Adrenal gland (tissue), 5 donors: ENCODE measurements at regions not wholly inside any gene's neighbourhood (a gene's known extent, or its start where the extent isn't known, plus 50 kb on each side); places are given as distances from the start of the nearest gene placed in this dataset.

Source experiments
- CTCF ChIP-seq, 6 experiments: fragments of 450-650 bp in 4 of 6; fragments of 200-600 bp in 2 of 6; sonication (generic) in 1 of 6; IDR thresholded peaks; 1 replicate in 5 of 6; 2 replicates in 1 of 6; pipeline versions ENCODE4 v1.5.1 to v1.8.0; 2016 to 2021; ENCODE audit warnings: antibody characterized with exemption in 6 of 6, mild to moderate bottlenecking in 2 of 6, moderate library complexity in 1 of 6
- POLR2A ChIP-seq, 2 donors: fragments of 450-650 bp; IDR thresholded peaks; one replicate each; pipeline ENCODE4 v1.6.1; 2017; ENCODE audit warnings: antibody characterized with exemption in 2 of 2, mild to moderate bottlenecking in 2 of 2, moderate library complexity in 1 of 2
- donor health status: DM: no; HTN: no; CAD: no.

- TF ChIP-seq CTCF (IDR thresholded peaks at IDR 0.05) (no peak), POLR2A (IDR thresholded peaks at IDR 0.05) (no peak)
Observed at GRCh38 chr10:108861181-108861754, 1062.0 kb downstream of the XPNPEP1 start.
